ENCODE measurements at regions not wholly inside any gene's neighbourhood (a gene's known extent, or its start where the extent isn't known, plus 50 kb on each side); places are given as distances from the start of the nearest gene placed in this dataset.

GRCh38 chr1:242723044-242723716, 198.7 kb upstream of the PLD5 start:
- Histone ChIP-seq H3K27ac (ENCODE audit: low read depth, low read length, poor library complexity, severe bottlenecking) (no peak overlapping the region), H3K4me3 (ENCODE audit: low read depth, low read length, poor library complexity, severe bottlenecking) (no peak overlapping the region), H3K4me2 (ENCODE audit: low read length) (no peak overlapping the region), H3K27me3 (ENCODE audit: insufficient read depth, low read length) (no peaks in the 10 kb centered on the region), H3K9me2 (ENCODE audit: low read depth, low read length) (no peaks in the 10 kb centered on the region), H3F3A (ENCODE audit: insufficient read depth, low read length) (no peaks in the 10 kb centered on the region), H3K36me3 (ENCODE audit: insufficient read depth, low read length) (no peaks in the 10 kb centered on the region), H3K4me1 (ENCODE audit: insufficient read depth, low read length, severe bottlenecking) (no peaks in the 10 kb centered on the region), H3K9me3 (ENCODE audit: low read length) (no peaks in the 10 kb centered on the region), H3K79me2 (ENCODE audit: insufficient read depth, low read length) (no peaks in the 10 kb centered on the region), H2AFZ (ENCODE audit: low read length) (no peak overlapping the region), H4K20me1 (ENCODE audit: insufficient read depth, low read length) (no peaks in the 10 kb centered on the region), H3K9ac (ENCODE audit: low read length) (no peak overlapping the region)
- TF ChIP-seq CTCF (IDR thresholded peaks at IDR 0.05; ENCODE audit: low read length) (no peak), EZH2 (IDR thresholded peaks at IDR 0.05; ENCODE audit: borderline replicate concordance, low read length) (no peak)

DNA sequence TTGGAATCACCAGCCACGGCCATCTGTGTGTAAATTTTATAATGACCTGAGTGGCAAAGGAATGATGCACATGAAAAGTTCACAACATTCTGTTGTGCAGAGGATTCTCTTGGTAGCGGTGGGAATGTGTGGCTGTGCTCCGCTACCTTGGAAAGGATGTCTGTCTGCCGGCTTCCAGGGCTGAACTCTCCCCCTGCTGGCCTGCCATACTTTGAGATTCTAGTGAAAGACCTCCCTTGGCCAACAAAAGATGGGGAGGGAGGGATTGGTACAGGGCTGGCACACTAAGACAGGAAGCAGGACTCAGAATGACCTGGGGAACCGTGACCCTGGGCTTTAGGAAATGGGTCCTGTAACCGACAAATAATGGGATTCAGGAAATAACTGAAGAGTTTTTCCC, 194.5 kb upstream of the PLD5 start:
- TF ChIP-seq CTCF (IDR thresholded peaks at IDR 0.05; ENCODE audit: low read length) = no peak
- no peak for TF ChIP-seq EZH2 (IDR thresholded peaks at IDR 0.05; ENCODE audit: borderline replicate concordance, low read length)
- H3K27me3 ChIP-seq (ENCODE audit: insufficient read depth, low read length) = no peaks in the 10 kb centered on the region

GRCh38 chr1:242712248-242712647, 187.8 kb upstream of the PLD5 start:
- H3K27me3 ChIP-seq (ENCODE audit: insufficient read depth, low read length) = no peaks in the 10 kb centered on the region
- H3F3A ChIP-seq (ENCODE audit: insufficient read depth, low read length) = no peaks in the 10 kb centered on the region
- no peak overlapping the region for H3K4me2 ChIP-seq (ENCODE audit: low read length)
- no peaks in the 10 kb centered on the region for H3K79me2 ChIP-seq (ENCODE audit: insufficient read depth, low read length)
- no peaks in the 10 kb centered on the region for H3K4me1 ChIP-seq (ENCODE audit: insufficient read depth, low read length, severe bottlenecking)
- no peak for TF ChIP-seq CTCF (IDR thresholded peaks at IDR 0.05; ENCODE audit: low read length)
- no peak for TF ChIP-seq EZH2 (IDR thresholded peaks at IDR 0.05; ENCODE audit: borderline replicate concordance, low read length)
- H3K9ac ChIP-seq (ENCODE audit: low read length) = no peak overlapping the region
- no peak overlapping the region for H3K4me3 ChIP-seq (ENCODE audit: low read depth, low read length, poor library complexity, severe bottlenecking)
- H3K9me2 ChIP-seq (ENCODE audit: low read depth, low read length) = no peaks in the 10 kb centered on the region
- H3K27ac ChIP-seq (ENCODE audit: low read depth, low read length, poor library complexity, severe bottlenecking) = no peak overlapping the region
- H4K20me1 ChIP-seq (ENCODE audit: insufficient read depth, low read length) = no peaks in the 10 kb centered on the region
- H3K9me3 ChIP-seq (ENCODE audit: low read length) = no peaks in the 10 kb centered on the region
- no peak overlapping the region for H2AFZ ChIP-seq (ENCODE audit: low read length)
- no peaks in the 10 kb centered on the region for H3K36me3 ChIP-seq (ENCODE audit: insufficient read depth, low read length)

More for the DNA sequence above, 194.5 kb upstream of the PLD5 start:
- H3K4me2 ChIP-seq (ENCODE audit: low read length) = no peak overlapping the region
- no peak overlapping the region for H3K9ac ChIP-seq (ENCODE audit: low read length)
- H3K9me3 ChIP-seq (ENCODE audit: low read length) = no peaks in the 10 kb centered on the region
- no peak overlapping the region for H3K4me3 ChIP-seq (ENCODE audit: low read depth, low read length, poor library complexity, severe bottlenecking)
- no peaks in the 10 kb centered on the region for H3K36me3 ChIP-seq (ENCODE audit: insufficient read depth, low read length)
- H4K20me1 ChIP-seq (ENCODE audit: insufficient read depth, low read length) = no peaks in the 10 kb centered on the region
- H3K9me2 ChIP-seq (ENCODE audit: low read depth, low read length) = no peaks in the 10 kb centered on the region
- H3F3A ChIP-seq (ENCODE audit: insufficient read depth, low read length) = no peaks in the 10 kb centered on the region
- H3K4me1 ChIP-seq (ENCODE audit: insufficient read depth, low read length, severe bottlenecking) = no peaks in the 10 kb centered on the region
- no peak overlapping the region for H3K27ac ChIP-seq (ENCODE audit: low read depth, low read length, poor library complexity, severe bottlenecking)
- H2AFZ ChIP-seq (ENCODE audit: low read length) = no peak overlapping the region
- no peaks in the 10 kb centered on the region for H3K79me2 ChIP-seq (ENCODE audit: insufficient read depth, low read length)
